Activated T-cell treated with anti-CD3 and anti-CD28 coated beads for 24 hours (primary cell): ENCODE measurements at regions not wholly inside any gene's neighbourhood (a gene's known extent, or its start where the extent isn't known, plus 50 kb on each side); places are given as distances from the start of the nearest gene placed in this dataset.

ENCODE experiments used
- DNase-seq: peaks from one replicate; pipeline ENCODE4 v3.0.0-alpha.2; 2020; ENCODE audit warnings: low read depth

- no peak for DNase-seq
Observed at GRCh38 chr9:113741886-113742854, 133.9 kb upstream of the ZNF618 start.

GRCh38 chr9:113742878-113743277 lies 133.2 kb upstream of the ZNF618 start:
- DNase-seq, result no peak

- no peak for DNase-seq
Observed at GRCh38 chr9:113746486-113746885, 129.6 kb upstream of the ZNF618 start.

GRCh38 chr9:113748135-113748534 lies 128.0 kb upstream of the ZNF618 start:
- DNase-seq, result no peak

GRCh38 chr9:113753398-113754119 lies 122.5 kb upstream of the ZNF618 start:
- DNase-seq, result no peak

GRCh38 chr9:113754739-113755138 lies 121.4 kb upstream of the ZNF618 start:
- DNase-seq, result no peak

GRCh38 chr9:113755433-113755832 lies 120.7 kb upstream of the ZNF618 start:
- DNase-seq, result no peak

GRCh38 chr9:113756476-113757192 lies 119.5 kb upstream of the ZNF618 start:
- no peak for DNase-seq

- DNase-seq, result no peak
Observed at GRCh38 chr9:113763429-113763828, 112.7 kb upstream of the ZNF618 start.

GRCh38 chr9:113764572-113764971 lies 111.5 kb upstream of the ZNF618 start:
- no peak for DNase-seq

- no peak for DNase-seq
Observed at GRCh38 chr9:113769412-113769811, 106.7 kb upstream of the ZNF618 start.

- DNase-seq, result no peak
Observed at GRCh38 chr9:113770396-113770795, 105.7 kb upstream of the ZNF618 start.

- no peak for DNase-seq
Observed at GRCh38 chr9:113771199-113771598, 104.9 kb upstream of the ZNF618 start.

GRCh38 chr9:113772121-113772810 lies 103.8 kb upstream of the ZNF618 start:
- DNase-seq, result no peak

- no peak for DNase-seq
Observed at GRCh38 chr9:113774963-113775362, 101.1 kb upstream of the ZNF618 start.

GRCh38 chr9:113775749-113776148 lies 100.4 kb upstream of the ZNF618 start:
- no peak for DNase-seq

- DNase-seq, result no peak
Observed at GRCh38 chr9:113776194-113776593, 99.9 kb upstream of the ZNF618 start.

- no peak for DNase-seq
Observed at GRCh38 chr9:113781381-113781780, 94.7 kb upstream of the ZNF618 start.

GRCh38 chr9:113781896-113782295 lies 94.2 kb upstream of the ZNF618 start:
- no peak for DNase-seq

GRCh38 chr9:113783475-113783874 lies 92.6 kb upstream of the ZNF618 start:
- no peak for DNase-seq

- DNase-seq, result no peak
Observed at GRCh38 chr9:113785334-113785733, 90.8 kb upstream of the ZNF618 start.

GRCh38 chr9:113786071-113786470 lies 90.0 kb upstream of the ZNF618 start:
- DNase-seq, result no peak
